DOHH2 (cell line): ENCODE measurements at regions not wholly inside any gene's neighbourhood (a gene's known extent, or its start where the extent isn't known, plus 50 kb on each side); places are given as distances from the start of the nearest gene placed in this dataset.

ENCODE experiments used
- CTCF ChIP-seq: fragments of 200-600 bp; sonication (generic); IDR thresholded peaks from one replicate; pipeline ENCODE4 v1.5.1; 2014; ENCODE audit warnings: antibody characterized with exemption, mild to moderate bottlenecking, low read depth, low read length; ENCODE audit not compliant: poor library complexity, severe bottlenecking
- EZH2phosphoT487 ChIP-seq: fragments of 200-600 bp; sonication (generic); IDR thresholded peaks from 2 replicates; pipeline ENCODE4 v1.6.1; 2017; ENCODE audit warnings: borderline replicate concordance, mild to moderate bottlenecking, antibody characterized with exemption, low read length, moderate library complexity, mixed read lengths

DNA sequence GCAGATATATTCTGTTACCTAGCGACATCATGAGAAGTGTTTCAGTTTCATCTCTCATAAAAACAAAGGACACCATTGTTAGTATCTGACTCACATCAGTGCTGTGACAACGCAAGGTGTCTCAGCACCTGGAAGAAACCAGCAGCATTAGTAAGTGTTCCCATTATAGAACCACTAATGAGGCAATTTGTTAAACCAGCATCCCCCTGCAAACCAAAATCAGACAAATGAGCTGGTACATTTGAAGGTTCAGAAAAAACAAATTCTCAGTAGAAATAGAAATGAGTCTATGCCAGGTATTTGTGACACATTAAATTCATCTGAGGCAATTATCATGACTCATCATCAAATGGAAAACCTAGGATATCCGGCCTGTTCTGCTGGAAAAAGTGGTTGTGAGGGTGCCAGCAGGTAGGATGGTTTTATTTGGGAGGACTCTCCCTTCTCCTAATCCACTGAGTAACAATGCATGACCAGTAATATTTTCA, 151.7 kb downstream of the TMEM200A start:
- TF ChIP-seq CTCF (no peak), EZH2phosphoT487 (no peak)
